ENCODE measurements at regions not wholly inside any gene's neighbourhood (a gene's known extent, or its start where the extent isn't known, plus 50 kb on each side); places are given as distances from the start of the nearest gene placed in this dataset.
"Not testable (repeated sequence)": the region's sequence is repeated elsewhere in the genome, so short reads cannot be mapped to it uniquely, and the experiment has no call there.

GRCh38 chr10:111649080-111649479 lies 534.5 kb downstream of the GPAM start:
- TF ChIP-seq CTCF, POLR2A, EP300 (IDR thresholded peaks at IDR 0.05): not testable (repeated sequence)
